GM12872 (cell line): ENCODE measurements at regions not wholly inside any gene's neighbourhood (a gene's known extent, or its start where the extent isn't known, plus 50 kb on each side); places are given as distances from the start of the nearest gene placed in this dataset.

ENCODE experiments used
- CTCF ChIP-seq: IDR thresholded peaks from 3 replicates; pipeline ENCODE4 v1.5.1; 2011; ENCODE audit warnings: low read depth, mild to moderate bottlenecking, low read length, moderate library complexity; ENCODE audit not compliant: insufficient read depth

- no peak for TF ChIP-seq CTCF
These were observed 691.6 kb upstream of the CELF2 start for GRCh38 chr10:10326116-10326515.

GRCh38 chr10:10327934-10328333 is 689.7 kb upstream of the CELF2 start:
- TF ChIP-seq CTCF, result no peak

GRCh38 chr10:10330418-10330817 is 687.3 kb upstream of the CELF2 start:
- TF ChIP-seq CTCF, result no peak

GRCh38 chr10:10332786-10333185 is 684.9 kb upstream of the CELF2 start:
- no peak for TF ChIP-seq CTCF

GRCh38 chr10:10333622-10334021 is 684.0 kb upstream of the CELF2 start:
- no peak for TF ChIP-seq CTCF

- no peak for TF ChIP-seq CTCF
These were observed 679.3 kb upstream of the CELF2 start for GRCh38 chr10:10338339-10338738.

GRCh38 chr10:10346390-10347150 is 671.1 kb upstream of the CELF2 start:
- no peak for TF ChIP-seq CTCF
